ENCODE measurements at regions not wholly inside any gene's neighbourhood (a gene's known extent, or its start where the extent isn't known, plus 50 kb on each side); places are given as distances from the start of the nearest gene placed in this dataset.

GRCh38 chr2:58720770-58721697, 479.9 kb upstream of the FANCL start:
- TF ChIP-seq, protein P1, sequence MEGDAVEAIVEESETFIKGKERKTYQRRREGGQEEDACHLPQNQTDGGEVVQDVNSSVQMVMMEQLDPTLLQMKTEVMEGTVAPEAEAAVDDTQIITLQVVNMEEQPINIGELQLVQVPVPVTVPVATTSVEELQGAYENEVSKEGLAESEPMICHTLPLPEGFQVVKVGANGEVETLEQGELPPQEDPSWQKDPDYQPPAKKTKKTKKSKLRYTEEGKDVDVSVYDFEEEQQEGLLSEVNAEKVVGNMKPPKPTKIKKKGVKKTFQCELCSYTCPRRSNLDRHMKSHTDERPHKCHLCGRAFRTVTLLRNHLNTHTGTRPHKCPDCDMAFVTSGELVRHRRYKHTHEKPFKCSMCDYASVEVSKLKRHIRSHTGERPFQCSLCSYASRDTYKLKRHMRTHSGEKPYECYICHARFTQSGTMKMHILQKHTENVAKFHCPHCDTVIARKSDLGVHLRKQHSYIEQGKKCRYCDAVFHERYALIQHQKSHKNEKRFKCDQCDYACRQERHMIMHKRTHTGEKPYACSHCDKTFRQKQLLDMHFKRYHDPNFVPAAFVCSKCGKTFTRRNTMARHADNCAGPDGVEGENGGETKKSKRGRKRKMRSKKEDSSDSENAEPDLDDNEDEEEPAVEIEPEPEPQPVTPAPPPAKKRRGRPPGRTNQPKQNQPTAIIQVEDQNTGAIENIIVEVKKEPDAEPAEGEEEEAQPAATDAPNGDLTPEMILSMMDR (IDR thresholded peaks at IDR 0.05) = no peak
- no peak for TF ChIP-seq TCF7L2 (IDR thresholded peaks at IDR 0.05; ENCODE audit: low read depth, low read length)
- TF ChIP-seq REST (IDR thresholded peaks at IDR 0.05; ENCODE audit: insufficient read depth in 1 of 2, low read depth in 2 of 2, low read length in 1 of 2) = no peak
- TF ChIP-seq SIN3A (IDR thresholded peaks at IDR 0.05; ENCODE audit: borderline replicate concordance, insufficient read depth, low read depth, low read length) = no peak
- no peaks in the 10 kb centered on the region for H3K36me3 ChIP-seq (ENCODE audit: control insufficient read depth, insufficient read depth, low read length)
- in situ Hi-C loops (cut with HindIII; ENCODE audit: low pct_unique_long_range_greater_than_20kb, low sequenced_read_pairs) (no loop called here), intact Hi-C loops (cut with micrococcal nuclease; ENCODE audit: unreplicated experiment) (no loop called here)
- no peak overlapping the region for H3K27ac ChIP-seq (ENCODE audit: low read length)
- no peak for ATAC-seq
- no peaks in the 10 kb centered on the region for H3K27me3 ChIP-seq (ENCODE audit: control insufficient read depth, insufficient read depth, low read length)
- no peak overlapping the region for H3K4me3 ChIP-seq (ENCODE audit: low read depth in 2 of 2, low read length in 2 of 2)
- no peak for DNase-seq (ENCODE audit: low read depth, low spot score)
- ChIA-PET POLR2A (interaction anchor here (0.6 kb wide), 1 partner anchor 50 kb away, joined by 4 read pairs; no protein-coding TSS in a partner anchor), CTCF (no interaction called here)
- no peaks in the 10 kb centered on the region for H3K4me1 ChIP-seq (ENCODE audit: control insufficient read depth, insufficient read depth, low read length)
- BruUV-seq (replicated peaks) = no TSS peak
- no peaks in the 10 kb centered on the region for H3K9me3 ChIP-seq (ENCODE audit: control insufficient read depth, insufficient read depth, low read depth, low read length)

- Histone ChIP-seq H3K4me3 (ENCODE audit: low read depth in 2 of 2, low read length in 2 of 2) (no peak overlapping the region), H3K4me1 (ENCODE audit: control insufficient read depth, insufficient read depth, low read length) (no peaks in the 10 kb centered on the region), H3K27ac (ENCODE audit: low read length) (no peak overlapping the region), H3K36me3 (ENCODE audit: control insufficient read depth, insufficient read depth, low read length) (no peaks in the 10 kb centered on the region), H3K9me3 (ENCODE audit: control insufficient read depth, insufficient read depth, low read depth, low read length) (no peaks in the 10 kb centered on the region), H3K27me3 (ENCODE audit: control insufficient read depth, insufficient read depth, low read length) (no peaks in the 10 kb centered on the region)
- no peak for TF ChIP-seq SIN3A (IDR thresholded peaks at IDR 0.05; ENCODE audit: borderline replicate concordance, insufficient read depth, low read depth, low read length)
- intact Hi-C loops (cut with micrococcal nuclease; ENCODE audit: unreplicated experiment) (no loop called here), in situ Hi-C loops (cut with HindIII; ENCODE audit: low pct_unique_long_range_greater_than_20kb, low sequenced_read_pairs) (no loop called here)
- ATAC-seq (no peak), DNase-seq (ENCODE audit: low read depth, low spot score) (no peak)
- ChIA-PET CTCF (no interaction called here), POLR2A (no interaction called here)
- no TSS peak for BruUV-seq (replicated peaks)
These were observed 479.1 kb upstream of the FANCL start for GRCh38 chr2:58720033-58720769.

DNA sequence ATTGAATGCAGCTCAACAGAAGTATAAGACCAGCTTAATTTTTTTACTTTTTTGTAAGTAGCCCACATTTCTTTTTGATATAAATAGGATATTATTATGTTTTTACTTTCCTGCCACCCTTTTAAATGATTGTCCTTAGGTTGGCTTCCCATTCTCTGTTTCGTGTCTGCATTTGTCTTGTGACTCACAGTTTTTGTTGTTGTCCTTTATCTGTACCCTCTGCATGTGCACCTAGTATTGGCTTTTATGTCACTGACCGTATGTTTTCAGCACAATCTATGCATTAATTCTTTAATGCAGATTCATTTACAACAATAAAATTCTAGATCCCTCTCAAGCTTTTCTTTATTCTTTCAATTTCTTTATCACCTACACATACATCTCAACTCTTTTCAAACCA, 474.2 kb upstream of the FANCL start:
- intact Hi-C loops (cut with micrococcal nuclease; ENCODE audit: unreplicated experiment) (no loop called here), in situ Hi-C loops (cut with HindIII; ENCODE audit: low pct_unique_long_range_greater_than_20kb, low sequenced_read_pairs) (no loop called here)
- DNase-seq (ENCODE audit: low read depth, low spot score) (no peak), ATAC-seq (no peak)
- Histone ChIP-seq H3K4me3 (ENCODE audit: low read depth in 2 of 2, low read length in 2 of 2) (no peak overlapping the region), H3K27ac (ENCODE audit: low read length) (no peak overlapping the region), H3K36me3 (ENCODE audit: control insufficient read depth, insufficient read depth, low read length) (no peaks in the 10 kb centered on the region), H3K9me3 (ENCODE audit: control insufficient read depth, insufficient read depth, low read depth, low read length) (no peaks in the 10 kb centered on the region), H3K27me3 (ENCODE audit: control insufficient read depth, insufficient read depth, low read length) (no peaks in the 10 kb centered on the region), H3K4me1 (ENCODE audit: control insufficient read depth, insufficient read depth, low read length) (no peaks in the 10 kb centered on the region)
- BruUV-seq (replicated peaks) = no TSS peak
- TF ChIP-seq, protein P1 (IDR thresholded peaks at IDR 0.05) = no peak
- no peak for TF ChIP-seq SIN3A (IDR thresholded peaks at IDR 0.05; ENCODE audit: borderline replicate concordance, insufficient read depth, low read depth, low read length)
- TF ChIP-seq REST (IDR thresholded peaks at IDR 0.05; ENCODE audit: insufficient read depth in 1 of 2, low read depth in 2 of 2, low read length in 1 of 2) = no peak
- TF ChIP-seq POLR2AphosphoS5 (IDR thresholded peaks at IDR 0.05; ENCODE audit: low read depth, low read length) = no peak
- no peak for TF ChIP-seq TCF7L2 (IDR thresholded peaks at IDR 0.05; ENCODE audit: low read depth, low read length)
- CTCF ChIA-PET = no interaction called here
- POLR2A ChIA-PET = no interaction called here
